SU-DHL-6 (cell line): ENCODE measurements at regions not wholly inside any gene's neighbourhood (a gene's known extent, or its start where the extent isn't known, plus 50 kb on each side); places are given as distances from the start of the nearest gene placed in this dataset.
"Not testable (repeated sequence)": the region's sequence is repeated elsewhere in the genome, so short reads cannot be mapped to it uniquely, and the experiment has no call there.

Experiments used
- H2AFZ ChIP-seq: fragments of 200-600 bp; sonication (generic); 2 replicates; pipeline ENCODE4 v1.6.1; 2014; ENCODE audit warnings: low read depth, mild to moderate bottlenecking, moderate library complexity, mixed read lengths, antibody characterized with exemption, low read length; ENCODE audit not compliant: severe bottlenecking
- H3F3A ChIP-seq: fragments of 200-600 bp; shearing (Covaris generic); 2 replicates; pipeline ENCODE4 v1.6.0; 2016; ENCODE audit warnings: antibody characterized with exemption, mild to moderate bottlenecking; ENCODE audit not compliant: insufficient read depth
- H3K27ac ChIP-seq: fragments of 200-600 bp; sonication (generic); 2 replicates; pipeline ENCODE4 v1.5.1; 2016; ENCODE audit warnings: low read depth, mild to moderate bottlenecking, low read length, moderate library complexity, mixed read lengths
- H3K27me3 ChIP-seq: fragments of 200-600 bp; sonication (generic), shearing (Covaris generic); 2 replicates; pipeline ENCODE4 v1.6.0; 2014; ENCODE audit warnings: mild to moderate bottlenecking, low read length
- H3K36me3 ChIP-seq: fragments of 200-600 bp; sonication (generic); 2 replicates; pipeline ENCODE4 v1.6.1; 2014; ENCODE audit warnings: mild to moderate bottlenecking, low read length, mixed read lengths
- H3K4me2 ChIP-seq: fragments of 300-600, 200-600 bp; shearing (Covaris generic), sonication (generic); 2 replicates; pipeline ENCODE4 v1.6.0; 2014; ENCODE audit warnings: low read length, low read depth, mild to moderate bottlenecking; ENCODE audit not compliant: poor library complexity, severe bottlenecking
- H3K4me3 ChIP-seq: fragments of 200-600 bp; sonication (generic); 2 replicates; pipeline ENCODE4 v1.5.1; 2014; ENCODE audit warnings: antibody characterized with exemption, low read length, mild to moderate bottlenecking, mixed read lengths; ENCODE audit not compliant: insufficient read depth, poor library complexity, severe bottlenecking
- H3K79me2 ChIP-seq: fragments of 200-600 bp; sonication (generic); 2 replicates; pipeline ENCODE4 v1.6.1; 2014; ENCODE audit warnings: mild to moderate bottlenecking, low read length, moderate library complexity; ENCODE audit not compliant: insufficient read depth
- H3K9ac ChIP-seq: fragments of 200-600 bp; sonication (generic); 2 replicates; pipeline ENCODE4 v1.7.0; 2014; ENCODE audit warnings: mild to moderate bottlenecking, low read length
- H3K9me2 ChIP-seq: fragments of 200-600 bp; sonication (generic); replicated peaks from 2 replicates; pipeline ENCODE4 v1.6.1; 2014; ENCODE audit warnings: low read length; ENCODE audit not compliant: insufficient read depth
- H3K9me3 ChIP-seq: fragments of 200-600 bp; sonication (generic); 2 replicates; pipeline ENCODE4 v1.6.1; 2014; ENCODE audit warnings: low read length, mixed read lengths; ENCODE audit not compliant: insufficient read depth
- H4K20me1 ChIP-seq: fragments of 200-600 bp; sonication (generic); 2 replicates; pipeline ENCODE4 v1.6.1; 2014; ENCODE audit warnings: low read depth, mild to moderate bottlenecking, antibody characterized with exemption, low read length, moderate library complexity, mixed read lengths
- CTCF ChIP-seq: fragments of 200-600 bp; sonication (generic); IDR thresholded peaks from one replicate; pipeline ENCODE4 v1.5.1; 2017; ENCODE audit warnings: antibody characterized with exemption, mild to moderate bottlenecking, low read length, moderate library complexity; ENCODE audit not compliant: insufficient read depth, poor library complexity, severe bottlenecking
- EZH2phosphoT487 ChIP-seq: fragments of 200-600 bp; sonication (generic), shearing (Covaris generic); conservative IDR thresholded peaks from 2 replicates; pipeline ENCODE4 v1.6.1; 2018; ENCODE audit warnings: mild to moderate bottlenecking, antibody characterized with exemption, low read length, moderate library complexity, mixed read lengths

- not testable (repeated sequence) for H3K4me3 ChIP-seq, H3K27me3 ChIP-seq, H3K9me2 ChIP-seq, H3F3A ChIP-seq, H3K9ac ChIP-seq, H3K27ac ChIP-seq, H3K9me3 ChIP-seq, H3K36me3 ChIP-seq, H2AFZ ChIP-seq, H4K20me1 ChIP-seq, H3K79me2 ChIP-seq, H3K4me2 ChIP-seq
These were observed 170.6 kb upstream of the C1GALT1 start for GRCh38 chr7:7011751-7012150.

GRCh38 chr7:7014827-7015595 lies 167.3 kb upstream of the C1GALT1 start:
- Histone ChIP-seq H3K36me3 (no peaks in the 10 kb centered on the region), H4K20me1 (no peaks in the 10 kb centered on the region), H3F3A (no peaks in the 10 kb centered on the region), H3K9ac (no peak overlapping the region), H3K79me2 (no peaks in the 10 kb centered on the region), H3K27me3 (no peaks in the 10 kb centered on the region), H3K9me2 (no peaks in the 10 kb centered on the region), H3K4me2 (no peak overlapping the region), H3K9me3 (no peaks in the 10 kb centered on the region), H3K27ac (no peak overlapping the region), H2AFZ (no peak overlapping the region), H3K4me3 (no peak overlapping the region)
- no peak for TF ChIP-seq EZH2phosphoT487
- TF ChIP-seq CTCF = no peak

DNA sequence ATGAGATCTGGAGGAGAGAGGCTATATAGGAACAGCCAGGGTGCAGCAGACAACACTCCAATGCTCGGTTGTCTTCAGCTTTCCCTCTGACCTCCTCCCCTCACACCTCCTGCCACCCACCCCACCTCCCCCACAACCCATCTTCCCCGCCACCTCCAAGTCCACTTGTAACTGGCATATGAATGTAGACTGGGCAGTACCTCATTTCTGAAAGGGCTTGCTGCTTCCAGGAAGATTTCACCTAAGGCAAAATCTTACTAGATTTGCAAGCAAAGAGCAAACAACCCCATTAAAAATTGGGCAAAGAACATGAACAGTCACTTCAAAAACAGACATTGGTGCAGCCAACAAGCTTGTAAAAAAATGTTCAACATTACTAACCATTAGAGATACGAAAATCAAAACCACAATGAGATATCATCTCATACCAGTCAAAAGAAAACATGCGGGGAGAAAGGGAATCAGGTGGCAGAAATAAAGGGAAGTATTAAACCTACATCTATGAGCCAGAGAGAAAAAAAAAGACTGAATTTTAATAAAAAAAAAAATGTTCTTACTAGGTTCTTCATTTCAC lies 164.6 kb upstream of the C1GALT1 start:
- Histone ChIP-seq H3K79me2 (no peaks in the 10 kb centered on the region), H3K36me3 (no peaks in the 10 kb centered on the region), H3K27me3 (no peaks in the 10 kb centered on the region), H3K4me3 (no peak overlapping the region), H3K9ac (no peak overlapping the region), H2AFZ (no peak overlapping the region), H3K9me3 (no peaks in the 10 kb centered on the region), H3F3A (no peaks in the 10 kb centered on the region), H3K4me2 (no peak overlapping the region), H3K27ac (no peak overlapping the region), H4K20me1 (no peaks in the 10 kb centered on the region), H3K9me2 (no peaks in the 10 kb centered on the region)
- no peak for TF ChIP-seq CTCF

GRCh38 chr7:7018290-7018689 lies 164.1 kb upstream of the C1GALT1 start:
- Histone ChIP-seq H3K27me3 (no peaks in the 10 kb centered on the region), H3K4me2 (no peak overlapping the region), H3K4me3 (no peak overlapping the region), H3K9me2 (no peaks in the 10 kb centered on the region), H2AFZ (no peak overlapping the region), H3F3A (no peaks in the 10 kb centered on the region), H3K9ac (no peak overlapping the region), H3K36me3 (no peaks in the 10 kb centered on the region), H3K9me3 (no peaks in the 10 kb centered on the region), H4K20me1 (no peaks in the 10 kb centered on the region), H3K27ac (no peak overlapping the region), H3K79me2 (no peaks in the 10 kb centered on the region)
- TF ChIP-seq EZH2phosphoT487 = no peak
